ENCODE measurements at regions not wholly inside any gene's neighbourhood (a gene's known extent, or its start where the extent isn't known, plus 50 kb on each side); places are given as distances from the start of the nearest gene placed in this dataset.
"Not testable (repeated sequence)": the region's sequence is repeated elsewhere in the genome, so short reads cannot be mapped to it uniquely, and the experiment has no call there.

GRCh38 chr3:158925828-158926494 is 124.1 kb downstream of the MFSD1 start:
- no peak for DNase-seq
- CTCF ChIA-PET: no interaction called here
- no peaks in the 10 kb centered on the region for H3K9me3 Mint-ChIP-seq

GRCh38 chr3:158935846-158936245 is 134.0 kb downstream of the MFSD1 start:
- H3K4me3 Mint-ChIP-seq: no peak overlapping the region

More at GRCh38 chr3:158925828-158926494, 124.1 kb downstream of the MFSD1 start:
- Mint-ChIP-seq H3K4me3 (no peak overlapping the region), H3K4me1 (ENCODE audit: low read depth) (no peaks in the 10 kb centered on the region), H3K36me3 (no peaks in the 10 kb centered on the region), H3K27me3 (peaks cover 1% of the 10 kb centered on the region), H3K27ac (no peak overlapping the region)
- intact Hi-C loops (cut with micrococcal nuclease): no loop called here
- POLR2A ChIA-PET: no interaction called here

GRCh38 chr3:158936530-158937113 is 134.8 kb downstream of the MFSD1 start:
- no peaks in the 10 kb centered on the region for H3K4me1 Mint-ChIP-seq (ENCODE audit: low read depth)
- ChIA-PET POLR2A (no interaction called here), CTCF (no interaction called here)
- intact Hi-C loops (cut with micrococcal nuclease): no loop called here
- no peaks in the 10 kb centered on the region for H3K36me3 Mint-ChIP-seq
- peaks cover 27% of the 10 kb centered on the region for H3K9me3 Mint-ChIP-seq
- H3K27me3 Mint-ChIP-seq: peaks cover 4% of the 10 kb centered on the region
- H3K27ac Mint-ChIP-seq: no peak overlapping the region
- no peak for DNase-seq
- no peak overlapping the region for H3K4me3 Mint-ChIP-seq

More at GRCh38 chr3:158935846-158936245, 134.0 kb downstream of the MFSD1 start:
- intact Hi-C loops (cut with micrococcal nuclease): no loop called here
- DNase-seq: no peak
- CTCF ChIA-PET: no interaction called here
- H3K4me1 Mint-ChIP-seq (ENCODE audit: low read depth): no peaks in the 10 kb centered on the region
- H3K27ac Mint-ChIP-seq: no peak overlapping the region
- H3K27me3 Mint-ChIP-seq: peaks cover 4% of the 10 kb centered on the region
- peaks cover 20% of the 10 kb centered on the region for H3K9me3 Mint-ChIP-seq
- POLR2A ChIA-PET: no interaction called here
- H3K36me3 Mint-ChIP-seq: no peaks in the 10 kb centered on the region

- Mint-ChIP-seq H3K4me3 (no peak overlapping the region), H3K27ac (no peak overlapping the region), H3K9me3 (no peaks in the 10 kb centered on the region), H3K27me3 (peaks cover 1% of the 10 kb centered on the region), H3K36me3 (no peaks in the 10 kb centered on the region), H3K4me1 (ENCODE audit: low read depth) (no peaks in the 10 kb centered on the region)
- CTCF ChIA-PET: no interaction called here
- intact Hi-C loops (cut with micrococcal nuclease): no loop called here
- no peak for DNase-seq
- POLR2A ChIA-PET: no interaction called here
Observed at GRCh38 chr3:158950178-158950901, 148.5 kb downstream of the MFSD1 start.

GRCh38 chr3:158953131-158953530 is 151.3 kb downstream of the MFSD1 start:
- Mint-ChIP-seq H3K4me3 (no peak overlapping the region), H3K27me3 (no peaks in the 10 kb centered on the region), H3K36me3 (no peaks in the 10 kb centered on the region), H3K4me1 (ENCODE audit: low read depth) (no peaks in the 10 kb centered on the region), H3K27ac (no peak overlapping the region), H3K9me3 (peaks cover 2% of the 10 kb centered on the region)
- POLR2A ChIA-PET: no interaction called here
- DNase-seq: no peak
- CTCF ChIA-PET: no interaction called here
- intact Hi-C loops (cut with micrococcal nuclease): no loop called here

GRCh38 chr3:158954420-158954819 is 152.6 kb downstream of the MFSD1 start:
- intact Hi-C loops (cut with micrococcal nuclease): no loop called here

GRCh38 chr3:158957777-158958176 is 155.9 kb downstream of the MFSD1 start:
- H3K27me3 Mint-ChIP-seq; H3K4me1 Mint-ChIP-seq (ENCODE audit: low read depth); H3K9me3 Mint-ChIP-seq; intact Hi-C loops (cut with micrococcal nuclease); DNase-seq; H3K36me3 Mint-ChIP-seq; H3K27ac Mint-ChIP-seq; CTCF ChIA-PET; POLR2A ChIA-PET; H3K4me3 Mint-ChIP-seq: not testable (repeated sequence)

More at GRCh38 chr3:158954420-158954819, 152.6 kb downstream of the MFSD1 start:
- no peak for DNase-seq
- POLR2A ChIA-PET: no interaction called here
- H3K9me3 Mint-ChIP-seq: peaks cover 2% of the 10 kb centered on the region
- H3K4me1 Mint-ChIP-seq (ENCODE audit: low read depth): no peaks in the 10 kb centered on the region
- CTCF ChIA-PET: no interaction called here
- H3K27ac Mint-ChIP-seq: no peak overlapping the region
- H3K27me3 Mint-ChIP-seq: no peaks in the 10 kb centered on the region
- H3K36me3 Mint-ChIP-seq: no peaks in the 10 kb centered on the region
- no peak overlapping the region for H3K4me3 Mint-ChIP-seq

GRCh38 chr3:158958873-158959272 is 157.0 kb downstream of the MFSD1 start:
- ChIA-PET POLR2A (no interaction called here), CTCF (no interaction called here)
- intact Hi-C loops (cut with micrococcal nuclease): no loop called here
- DNase-seq: no peak
- Mint-ChIP-seq H3K27me3 (no peaks in the 10 kb centered on the region), H3K4me1 (ENCODE audit: low read depth) (no peaks in the 10 kb centered on the region), H3K4me3 (no peak overlapping the region), H3K27ac (no peak overlapping the region), H3K36me3 (no peaks in the 10 kb centered on the region), H3K9me3 (peaks cover 2% of the 10 kb centered on the region)

GRCh38 chr3:158961471-158961870 is 159.6 kb downstream of the MFSD1 start:
- H3K36me3 Mint-ChIP-seq: no peaks in the 10 kb centered on the region
- no peaks in the 10 kb centered on the region for H3K27me3 Mint-ChIP-seq
- POLR2A ChIA-PET: no interaction called here
- H3K4me3 Mint-ChIP-seq: no peak overlapping the region
- DNase-seq: no peak
- CTCF ChIA-PET: no interaction called here
- H3K27ac Mint-ChIP-seq: no peak overlapping the region
- H3K4me1 Mint-ChIP-seq (ENCODE audit: low read depth): no peaks in the 10 kb centered on the region
- intact Hi-C loops (cut with micrococcal nuclease): no loop called here
- peaks cover 2% of the 10 kb centered on the region for H3K9me3 Mint-ChIP-seq

GRCh38 chr3:158961911-158962310 is 160.1 kb downstream of the MFSD1 start:
- intact Hi-C loops (cut with micrococcal nuclease): no loop called here

GRCh38 chr3:158970006-158970405 is 168.2 kb downstream of the MFSD1 start:
- DNase-seq: no peak
- H3K27ac Mint-ChIP-seq: no peak overlapping the region
- H3K9me3 Mint-ChIP-seq: peaks cover 5% of the 10 kb centered on the region
- CTCF ChIA-PET: no interaction called here
- POLR2A ChIA-PET: no interaction called here
- no peaks in the 10 kb centered on the region for H3K4me1 Mint-ChIP-seq (ENCODE audit: low read depth)
- intact Hi-C loops (cut with micrococcal nuclease): no loop called here
- no peak overlapping the region for H3K4me3 Mint-ChIP-seq
- peaks cover 2% of the 10 kb centered on the region for H3K27me3 Mint-ChIP-seq
- H3K36me3 Mint-ChIP-seq: no peaks in the 10 kb centered on the region

More at GRCh38 chr3:158961911-158962310, 160.1 kb downstream of the MFSD1 start:
- H3K4me1 Mint-ChIP-seq (ENCODE audit: low read depth): no peaks in the 10 kb centered on the region
- no peaks in the 10 kb centered on the region for H3K36me3 Mint-ChIP-seq
- ChIA-PET POLR2A (no interaction called here), CTCF (no interaction called here)
- no peak overlapping the region for H3K27ac Mint-ChIP-seq
- DNase-seq: no peak
- no peak overlapping the region for H3K4me3 Mint-ChIP-seq
- peaks cover 2% of the 10 kb centered on the region for H3K9me3 Mint-ChIP-seq
- no peaks in the 10 kb centered on the region for H3K27me3 Mint-ChIP-seq

GRCh38 chr3:158974904-158975303 is 173.1 kb downstream of the MFSD1 start:
- peaks cover 2% of the 10 kb centered on the region for H3K27me3 Mint-ChIP-seq
- CTCF ChIA-PET: no interaction called here
- POLR2A ChIA-PET: no interaction called here
- H3K4me3 Mint-ChIP-seq: no peak overlapping the region
- H3K36me3 Mint-ChIP-seq: no peaks in the 10 kb centered on the region
- no peak overlapping the region for H3K27ac Mint-ChIP-seq
- no peak for DNase-seq
- no peaks in the 10 kb centered on the region for H3K4me1 Mint-ChIP-seq (ENCODE audit: low read depth)
- intact Hi-C loops (cut with micrococcal nuclease): no loop called here
- H3K9me3 Mint-ChIP-seq: peaks cover 5% of the 10 kb centered on the region

- H3K27ac Mint-ChIP-seq: no peak overlapping the region
- H3K27me3 Mint-ChIP-seq: peaks cover 2% of the 10 kb centered on the region
- H3K4me1 Mint-ChIP-seq (ENCODE audit: low read depth): no peaks in the 10 kb centered on the region
- intact Hi-C loops (cut with micrococcal nuclease): no loop called here
- no peak overlapping the region for H3K4me3 Mint-ChIP-seq
- POLR2A ChIA-PET: no interaction called here
- peaks cover 6% of the 10 kb centered on the region for H3K9me3 Mint-ChIP-seq
- DNase-seq: no peak
- no peaks in the 10 kb centered on the region for H3K36me3 Mint-ChIP-seq
- CTCF ChIA-PET: no interaction called here
Observed at GRCh38 chr3:158976966-158977365, 175.1 kb downstream of the MFSD1 start.

All from activated CD4-positive, alpha-beta memory T cell treated with anti-CD3 and anti-CD28 coated beads for 36 hours (primary cell).